Muscle of arm (tissue), 1 donor: ENCODE measurements at regions not wholly inside any gene's neighbourhood (a gene's known extent, or its start where the extent isn't known, plus 50 kb on each side); places are given as distances from the start of the nearest gene placed in this dataset.
"Not testable (repeated sequence)": the region's sequence is repeated elsewhere in the genome, so short reads cannot be mapped to it uniquely, and the experiment has no call there.

Source experiments
- DNase-seq: peaks from one replicate; pipeline ENCODE4 v3.0.0-alpha.2; 2013

DNA sequence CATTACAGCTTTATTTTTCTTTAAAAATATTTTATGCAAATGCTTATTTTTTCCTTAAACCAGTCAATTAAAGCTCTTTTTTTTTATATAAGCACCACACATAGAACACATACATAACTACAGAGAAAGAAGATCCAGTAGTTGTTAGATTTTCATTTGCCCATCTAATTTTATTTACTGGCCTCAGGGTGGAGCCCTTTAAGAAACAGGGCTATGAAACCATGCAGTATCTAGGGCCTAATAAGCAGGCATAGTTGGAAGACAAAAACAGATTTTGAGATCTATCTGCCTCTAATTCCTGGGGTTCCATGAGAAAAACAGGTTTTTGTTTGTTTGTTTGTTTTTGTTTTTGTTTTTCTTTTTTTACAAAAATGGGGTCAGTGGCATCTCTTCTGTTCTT, 120.6 kb downstream of the BCHE start:
- DNase-seq, result no peak

DNA sequence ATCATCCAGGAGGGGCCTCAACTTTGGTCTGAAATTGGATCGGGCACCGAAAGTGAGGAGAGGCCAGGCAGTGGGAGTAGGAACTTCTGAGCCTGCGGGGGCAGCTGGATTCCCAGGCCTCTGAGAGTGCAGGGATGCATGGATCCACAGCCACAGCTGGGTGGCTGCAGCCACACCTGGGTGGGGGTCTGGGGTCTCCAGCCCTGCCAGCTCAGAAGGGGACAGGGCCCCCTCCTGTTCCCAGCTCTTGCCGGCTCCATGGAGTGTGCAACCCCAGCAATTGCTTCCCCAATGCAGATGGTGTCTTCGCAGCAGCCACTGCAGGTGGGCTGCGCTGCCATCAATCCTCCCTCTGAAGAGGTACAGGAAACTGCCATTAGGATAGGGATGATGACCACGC, 123.7 kb downstream of the BCHE start:
- DNase-seq, result no peak

DNA sequence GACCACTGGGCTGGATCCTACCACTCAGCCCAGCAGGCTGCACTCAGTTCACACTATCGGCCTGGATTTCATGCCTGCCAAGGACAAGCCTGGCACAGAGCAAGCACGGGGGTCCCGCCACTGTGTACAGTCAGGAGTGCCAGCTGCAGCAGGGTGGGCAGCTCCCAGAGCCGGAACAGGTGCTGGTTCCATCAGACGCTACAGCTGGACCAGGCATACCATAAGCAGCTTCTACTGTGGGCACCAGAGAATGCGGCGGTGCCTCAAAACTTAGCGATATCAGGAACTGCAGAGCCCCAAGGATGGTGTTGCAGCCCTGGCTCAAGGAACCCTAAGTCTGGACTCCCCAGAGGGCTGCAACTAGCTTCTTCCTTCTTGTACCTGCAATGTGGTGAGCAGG, 124.8 kb downstream of the BCHE start:
- DNase-seq, result no peak

DNA sequence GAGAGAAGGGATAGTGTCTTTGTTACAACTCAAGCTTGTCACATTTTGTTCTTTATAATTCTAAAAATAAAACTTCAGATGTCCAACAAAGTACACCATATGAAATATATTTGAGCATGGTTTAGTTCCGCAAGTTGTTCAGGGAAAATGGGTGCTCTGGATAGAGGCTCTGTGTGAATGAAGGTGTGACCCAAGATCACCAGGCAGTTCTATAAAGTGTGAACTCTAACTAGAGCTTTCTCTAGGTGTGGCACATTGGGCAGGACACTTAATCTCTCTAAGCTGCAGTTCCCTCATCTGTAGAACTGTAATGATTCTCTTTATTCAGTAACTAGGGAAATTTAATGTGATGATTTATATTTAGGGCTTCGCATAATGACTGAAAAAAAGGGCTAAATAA, 139.3 kb downstream of the BCHE start:
- no peak for DNase-seq

DNA sequence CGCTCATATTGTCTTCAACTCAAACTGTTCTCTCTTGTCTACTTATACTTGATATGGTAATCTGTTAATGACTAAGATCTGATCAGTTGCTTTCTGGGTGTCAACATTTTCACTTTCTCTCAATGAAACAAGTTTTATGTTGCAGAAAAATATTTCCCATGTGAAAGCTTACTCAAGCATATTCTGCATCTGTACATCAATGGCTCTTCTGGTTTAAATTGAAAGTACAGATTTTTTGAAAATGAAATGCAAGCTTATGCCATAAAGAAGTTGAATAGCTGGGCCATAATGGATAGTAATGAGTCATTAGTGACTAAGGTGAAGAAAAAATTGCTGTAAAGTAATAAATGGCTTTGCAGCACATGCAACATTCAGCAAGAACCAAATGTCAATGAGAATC, 140.7 kb downstream of the BCHE start:
- no peak for DNase-seq

DNA sequence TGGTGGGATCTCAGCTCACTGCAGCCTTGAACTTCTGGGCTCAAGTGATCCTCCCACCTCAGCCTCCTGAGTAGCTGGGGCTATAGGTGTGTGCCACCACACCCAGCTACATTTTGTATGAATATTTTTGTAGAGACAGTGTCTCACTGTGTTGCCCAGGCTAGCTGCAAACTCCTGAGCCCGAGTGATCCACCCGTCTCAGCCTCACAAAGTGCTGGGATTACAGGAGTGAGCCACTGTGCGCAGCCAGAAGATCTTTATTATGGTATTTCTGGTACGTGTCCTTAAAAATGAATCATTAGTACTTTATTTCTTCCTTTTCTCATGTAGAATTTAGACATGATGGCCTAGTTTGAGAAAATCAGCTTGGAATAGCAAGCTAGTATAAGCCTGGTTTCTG, 153.3 kb downstream of the BCHE start:
- DNase-seq, result no peak

DNA sequence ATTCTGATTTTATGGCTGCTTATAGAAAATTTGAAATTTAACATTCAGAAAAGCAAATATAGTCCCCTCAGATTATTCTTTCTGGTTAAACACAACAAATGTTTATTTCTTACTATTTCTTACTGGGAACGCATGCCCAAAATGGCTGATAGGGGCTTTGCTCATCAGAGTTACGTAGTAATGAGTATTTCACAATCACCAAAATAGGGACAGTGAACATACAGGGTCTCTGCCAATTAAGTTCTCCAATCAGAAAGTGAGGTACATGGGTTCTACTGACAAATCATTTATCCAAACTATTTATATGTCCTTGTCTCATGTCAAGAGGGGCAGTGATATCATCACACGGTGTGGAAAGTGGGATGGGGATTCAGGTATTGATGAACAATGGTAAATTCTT, 154.5 kb downstream of the BCHE start:
- no peak for DNase-seq

DNA sequence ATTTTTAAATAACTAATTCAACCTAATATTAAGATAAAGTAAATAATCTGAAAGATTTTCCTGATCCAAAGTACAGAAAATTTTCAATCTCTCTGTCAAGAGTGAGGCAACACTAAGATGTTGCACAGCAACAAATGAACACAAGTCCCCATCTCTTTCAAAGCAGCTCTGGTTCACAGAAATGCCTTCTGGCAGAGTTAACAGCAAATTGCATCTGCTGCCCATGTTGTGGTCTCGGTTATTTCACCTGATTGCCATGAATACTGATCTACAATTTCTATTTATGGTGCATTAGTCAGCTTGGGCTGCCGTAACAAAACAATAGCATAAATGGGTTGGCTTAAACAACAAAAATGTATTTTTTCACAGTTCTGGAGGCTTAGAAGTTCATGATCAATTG, 167.3 kb downstream of the BCHE start:
- no peak for DNase-seq

DNA sequence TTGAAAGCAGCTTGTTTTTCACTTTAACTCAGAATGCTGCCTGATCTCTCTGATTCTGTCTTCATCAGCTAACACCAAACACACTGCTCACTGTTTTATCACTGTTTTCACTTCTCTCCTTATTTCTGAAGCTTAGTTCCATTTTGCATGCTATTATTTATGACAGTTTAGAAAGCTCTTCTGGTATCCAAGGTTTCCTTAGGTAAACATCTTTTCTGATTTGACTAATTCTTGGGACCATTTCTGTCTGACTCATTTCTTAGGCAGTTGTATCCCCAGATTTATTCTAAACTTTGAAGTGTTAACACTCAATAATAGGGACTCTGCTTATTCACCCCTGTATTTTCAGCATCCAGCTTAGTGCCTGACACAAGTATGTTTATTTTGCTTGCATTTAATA, 167.7 kb downstream of the BCHE start:
- no peak for DNase-seq

DNA sequence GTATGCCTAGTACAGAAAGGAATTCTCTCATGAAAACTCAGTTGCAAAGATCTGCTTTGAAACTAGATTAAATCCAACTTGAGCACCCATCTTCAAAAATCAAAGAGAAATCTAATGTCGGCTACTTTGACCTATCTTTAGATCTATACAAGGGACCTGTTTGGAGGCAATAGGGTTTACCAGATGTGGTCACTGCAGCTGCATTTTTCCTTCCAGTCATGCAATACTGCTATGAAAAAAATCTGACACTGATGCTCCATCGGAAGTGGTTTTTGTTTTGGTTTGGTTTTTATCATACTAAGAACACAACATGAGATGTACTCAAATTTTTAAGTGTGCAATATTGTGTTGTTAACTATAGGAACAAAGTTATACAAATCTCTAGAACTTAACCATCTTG, 169.5 kb downstream of the BCHE start:
- DNase-seq, result no peak

DNA sequence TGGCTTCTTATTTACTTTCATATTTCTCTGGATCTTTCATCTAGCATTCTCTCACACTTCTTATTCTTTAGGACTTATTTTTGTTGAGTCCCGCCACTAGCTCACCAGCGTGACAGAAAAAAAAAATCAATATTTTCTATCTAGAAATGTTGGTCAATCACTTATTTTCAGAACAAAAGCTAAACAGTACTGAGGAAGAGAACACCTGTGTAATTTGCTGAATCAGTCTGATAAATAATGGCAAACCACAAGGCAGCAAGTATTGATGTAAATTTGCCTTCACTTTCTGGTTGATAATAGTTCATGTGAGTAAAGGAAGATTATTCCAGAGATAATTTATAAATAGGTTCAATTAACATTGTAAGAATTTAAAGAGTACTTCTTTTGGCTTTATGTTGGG, 179.2 kb downstream of the BCHE start:
- DNase-seq, result no peak

DNA sequence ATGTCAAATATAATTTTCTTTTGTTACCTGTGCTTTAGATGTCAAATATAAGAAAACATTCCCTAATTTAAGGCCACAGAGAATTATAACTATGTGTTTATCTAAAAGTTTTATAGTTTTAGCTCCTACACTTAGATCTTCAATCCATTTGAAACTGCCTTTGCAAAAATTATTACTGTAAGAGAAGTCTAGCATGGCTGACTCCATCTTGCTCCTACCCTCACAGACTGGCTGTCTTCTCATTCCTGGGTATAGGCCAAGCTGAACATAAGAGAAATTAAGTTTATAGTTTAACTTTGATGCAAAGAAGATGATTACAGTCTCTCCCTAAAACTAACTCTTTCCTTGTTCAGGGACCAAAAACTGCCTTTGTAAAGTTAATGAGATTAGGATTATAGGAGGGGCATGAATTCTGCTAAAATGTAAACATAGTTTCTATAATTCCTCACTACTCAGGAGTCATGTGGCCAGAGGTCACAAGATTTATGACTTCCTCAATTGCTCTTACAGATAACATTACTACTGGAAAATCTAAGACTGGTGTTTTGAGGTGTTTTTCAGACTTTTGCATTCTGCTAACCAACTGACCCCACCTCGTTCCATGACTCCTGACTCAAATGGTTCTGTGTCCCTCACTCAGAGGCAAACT, 184.0 kb downstream of the BCHE start:
- no peak for DNase-seq

DNA sequence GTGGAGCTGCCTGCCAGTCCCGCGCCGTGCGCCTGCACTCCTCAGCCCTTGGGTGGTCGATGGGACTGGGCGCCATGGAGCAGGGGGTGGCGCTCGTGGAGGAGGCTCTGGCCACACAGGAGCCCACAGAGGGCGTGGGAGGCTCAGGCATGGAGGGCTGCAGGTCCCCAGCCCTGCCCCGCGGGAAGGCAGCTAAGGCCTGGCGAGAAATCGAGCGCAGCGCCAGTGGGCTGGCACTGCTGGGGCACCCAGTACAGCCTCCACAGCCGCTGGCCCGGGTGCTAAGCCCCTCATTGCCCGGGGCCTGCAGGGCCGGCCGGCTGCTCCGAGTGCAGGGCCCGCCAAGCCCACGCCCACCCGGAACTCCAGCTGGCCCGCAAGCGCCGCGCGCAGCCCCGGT, 187.9 kb downstream of the BCHE start:
- DNase-seq, result not testable (repeated sequence)

DNA sequence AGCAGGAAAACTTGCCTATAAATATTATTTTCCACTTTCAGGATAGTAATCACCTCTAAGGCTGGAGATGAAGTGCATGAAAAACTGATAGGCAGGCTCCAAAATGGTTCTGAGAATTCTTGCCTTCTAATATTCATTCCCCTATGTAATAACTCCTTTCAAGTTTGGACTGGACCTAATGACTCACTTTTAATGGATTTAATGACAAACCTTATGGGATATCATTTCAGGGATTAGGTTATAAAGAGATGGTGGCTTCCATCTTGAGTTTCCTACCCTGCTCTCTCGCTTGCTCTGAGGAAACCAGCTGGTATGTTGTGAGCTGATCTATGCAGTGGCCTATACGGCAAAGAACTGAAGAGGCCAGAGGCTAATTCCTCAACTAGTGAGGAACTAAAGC, 192.0 kb downstream of the BCHE start:
- no peak for DNase-seq

DNA sequence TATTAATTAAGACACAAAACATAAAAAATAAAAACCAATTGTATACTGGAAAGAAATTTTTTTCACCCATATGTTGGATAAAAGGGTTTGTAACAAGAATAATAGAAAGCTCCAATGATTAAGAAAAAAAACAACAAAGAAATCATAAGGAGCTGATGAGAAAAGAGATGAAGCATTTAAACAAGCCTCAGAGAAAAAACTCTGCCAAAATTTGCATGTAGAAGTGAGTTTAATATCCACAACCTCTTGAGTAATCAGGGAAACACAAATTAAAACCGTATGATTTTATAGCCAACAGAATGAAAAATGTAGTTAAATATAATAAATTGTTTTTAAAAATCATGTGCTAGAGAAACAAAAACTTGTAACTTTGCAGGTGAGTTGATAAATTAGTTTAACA, 192.9 kb downstream of the BCHE start:
- no peak for DNase-seq

DNA sequence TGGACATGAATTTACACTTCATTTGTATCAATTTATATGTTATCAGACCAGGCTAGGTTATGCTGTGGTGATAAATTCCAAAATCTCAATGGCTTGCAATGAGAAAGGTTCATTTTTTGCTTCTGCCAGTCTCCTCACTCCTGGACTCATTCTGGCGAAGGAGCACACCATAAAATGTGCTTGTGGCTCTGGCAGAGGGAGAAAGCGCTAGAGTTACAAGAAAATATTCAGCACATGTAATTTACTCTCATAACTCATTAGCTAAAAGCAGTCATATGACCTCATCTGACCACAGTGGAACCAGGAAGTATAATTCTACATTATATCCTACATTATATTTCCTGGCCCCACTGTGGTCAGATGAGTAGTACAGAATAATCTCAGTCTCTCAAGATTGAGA, 193.8 kb downstream of the BCHE start:
- DNase-seq, result no peak

DNA sequence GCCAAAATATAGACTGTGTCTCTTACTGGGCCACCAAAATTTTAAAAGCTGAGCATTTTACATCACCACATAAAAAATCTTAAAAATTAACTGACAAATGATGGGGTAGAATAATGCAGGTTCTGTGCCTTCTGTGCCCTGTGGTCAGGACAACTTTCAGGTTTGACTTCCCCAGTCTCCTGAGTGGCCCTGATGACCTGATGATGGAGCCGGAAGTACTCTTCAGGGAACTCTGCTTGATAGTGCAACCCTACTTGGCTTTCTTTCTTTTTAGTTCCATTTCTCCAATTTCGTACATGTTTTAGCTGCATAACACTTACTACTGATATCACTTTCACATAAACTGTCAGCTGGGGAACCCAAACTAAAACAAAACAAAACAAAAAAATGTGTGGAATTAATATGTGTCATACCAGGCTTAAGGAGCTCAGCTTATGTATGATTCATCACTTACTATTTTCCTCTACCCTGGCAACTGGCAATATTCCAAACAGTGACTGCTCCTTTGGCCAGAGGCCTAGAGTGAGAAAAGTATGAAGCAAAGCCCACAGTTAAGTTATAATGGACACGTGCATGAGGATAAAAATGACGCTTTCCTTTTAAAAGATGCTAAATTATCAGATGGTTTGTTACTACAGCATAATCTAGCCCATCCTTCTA, 194.3 kb downstream of the BCHE start:
- peak; percentile 79 for DNase-seq

DNA sequence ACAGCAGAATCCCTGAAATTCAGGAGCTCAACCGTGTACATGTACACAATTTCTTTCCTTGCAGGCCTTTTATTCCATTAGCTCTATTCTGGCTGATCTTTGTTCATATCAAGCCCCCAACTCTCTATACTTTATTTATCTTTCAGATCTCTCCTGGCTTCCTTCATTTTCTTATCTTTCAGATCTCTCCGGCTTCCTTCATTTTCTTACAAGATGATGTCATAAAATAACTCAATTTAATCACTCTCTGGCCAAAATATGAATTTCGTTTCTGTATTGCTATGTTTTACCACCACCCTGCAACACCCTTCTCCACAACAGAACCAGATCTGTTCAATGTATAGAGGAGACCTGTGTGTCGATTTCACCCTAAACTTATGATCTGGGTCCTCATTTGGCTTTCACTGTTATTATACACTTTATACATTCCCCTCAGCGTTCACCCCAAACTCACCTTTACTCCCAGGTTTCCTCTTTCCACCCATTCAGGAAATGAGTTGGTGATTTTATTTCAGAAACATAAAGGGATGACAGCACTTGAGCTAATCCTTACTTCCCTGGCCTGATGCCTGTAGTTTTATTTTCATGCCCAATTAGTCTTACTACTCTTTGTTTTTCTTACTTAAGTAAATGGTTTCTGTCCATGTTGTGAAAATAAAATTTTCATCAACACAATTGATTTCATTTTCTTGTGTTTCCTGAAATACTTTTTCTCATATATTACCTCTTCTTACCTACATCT, 195.5 kb downstream of the BCHE start:
- no peak for DNase-seq

DNA sequence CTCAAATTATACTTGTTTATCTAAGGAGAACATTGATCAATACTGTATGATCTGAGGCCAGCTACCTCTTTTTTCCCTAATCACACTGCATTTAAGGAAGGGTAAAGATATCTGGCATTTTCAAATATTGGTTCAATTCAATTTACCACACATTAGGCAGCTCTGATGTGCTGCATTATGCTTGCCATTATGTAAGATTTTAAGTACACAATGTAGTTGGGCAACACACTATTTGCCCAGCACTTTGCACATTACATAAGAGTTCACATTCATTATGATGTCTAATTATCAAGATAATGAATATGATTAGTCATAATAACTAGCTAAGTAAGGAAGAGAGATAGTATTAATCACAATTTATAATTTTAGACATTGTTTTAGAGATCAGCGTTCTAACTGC, 196.3 kb downstream of the BCHE start:
- no peak for DNase-seq

DNA sequence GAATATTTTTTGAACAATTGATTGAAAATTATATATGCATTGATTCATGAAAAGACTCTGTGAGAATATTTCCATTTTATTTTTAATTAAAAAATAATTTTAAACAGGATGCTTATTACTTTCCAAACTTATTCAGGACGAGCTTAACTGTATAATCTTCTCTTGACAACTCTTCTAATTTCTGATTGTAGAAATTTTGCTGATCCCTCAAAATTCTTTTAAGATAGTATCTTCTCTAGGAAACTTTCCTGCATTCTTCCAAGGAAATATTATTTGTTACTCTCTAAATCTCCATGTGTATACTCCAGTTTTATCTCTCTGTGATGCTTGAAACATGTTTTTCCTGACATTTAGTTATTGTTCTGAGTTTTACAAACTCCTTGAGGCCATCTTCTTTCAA, 197.2 kb downstream of the BCHE start:
- no peak for DNase-seq

DNA sequence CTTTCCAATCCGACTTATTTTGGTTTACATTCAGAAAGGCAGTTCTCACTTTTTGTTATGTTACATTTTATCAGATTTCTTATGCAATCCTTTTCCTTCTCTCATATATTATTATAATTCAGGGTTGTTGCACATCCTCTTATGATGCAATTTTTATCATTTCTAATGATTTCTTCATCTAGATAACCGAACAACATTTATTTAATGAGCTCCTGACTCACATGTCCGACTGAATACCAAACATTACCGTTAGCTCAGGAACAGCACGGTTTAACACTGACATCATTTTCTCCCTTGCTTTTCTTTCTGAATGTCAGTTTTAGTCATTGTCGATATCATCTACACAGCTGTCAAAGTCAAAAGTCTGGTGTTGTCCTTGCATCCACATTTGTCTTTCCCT, 199.2 kb downstream of the BCHE start:
- no peak for DNase-seq

DNA sequence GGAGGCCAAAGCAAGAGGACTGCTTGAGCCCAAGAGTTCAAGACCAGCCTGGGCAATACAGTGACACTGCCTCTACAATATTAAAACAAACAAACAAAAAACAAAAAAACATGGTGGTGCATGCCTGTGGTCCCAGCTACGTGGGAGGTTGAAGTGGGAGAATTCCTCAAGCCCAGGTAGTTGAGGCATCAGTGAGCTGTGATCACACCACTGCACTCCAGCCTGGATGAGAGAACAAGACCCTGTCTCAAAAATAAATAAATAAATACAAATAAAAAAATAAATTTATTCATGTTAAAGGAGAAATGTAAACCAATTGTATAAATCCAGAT, 200.6 kb downstream of the BCHE start:
- no peak for DNase-seq

DNA sequence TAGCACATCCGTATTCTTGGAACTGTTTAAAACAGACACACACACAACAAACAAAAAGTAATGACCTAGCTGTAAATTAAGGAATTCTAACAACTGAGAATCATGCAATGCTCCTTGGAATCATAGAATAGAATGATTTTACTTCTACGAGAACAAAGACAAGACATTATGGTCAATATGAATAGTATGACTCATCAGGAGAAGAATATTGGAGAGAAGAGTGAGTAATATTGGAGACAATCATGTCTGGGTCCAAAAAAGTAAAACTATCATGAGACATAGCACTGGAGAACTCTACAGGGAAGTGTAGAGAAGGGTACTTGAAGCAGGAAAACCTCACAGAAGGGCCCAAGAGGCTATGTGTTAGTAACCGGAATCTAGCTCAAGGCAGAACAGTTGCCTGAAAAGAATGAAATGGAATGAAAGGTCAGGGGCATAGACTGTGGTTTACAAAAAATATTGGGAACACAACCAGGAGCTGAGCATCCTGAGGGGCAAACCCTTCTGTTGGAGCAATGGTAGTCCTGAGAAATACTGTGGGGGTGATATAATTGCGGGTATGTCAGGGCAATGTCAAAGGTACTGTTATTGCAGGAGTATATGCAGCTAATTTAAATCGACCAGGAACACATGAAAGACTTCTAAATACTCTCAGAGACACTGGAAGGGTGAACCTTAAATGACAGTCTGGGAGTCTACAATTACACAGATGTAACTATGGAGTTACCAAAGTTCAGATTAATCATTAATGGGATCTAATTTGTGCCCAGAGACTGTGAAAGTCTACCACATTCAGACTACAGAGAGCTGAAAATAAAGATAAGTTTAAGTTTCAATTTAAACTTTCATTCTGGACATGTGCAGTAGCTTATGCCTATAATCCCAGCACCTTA, 201.2 kb downstream of the BCHE start:
- no peak for DNase-seq
